Fibroblast of villous mesenchyme (primary cell): ENCODE measurements at regions not wholly inside any gene's neighbourhood (a gene's known extent, or its start where the extent isn't known, plus 50 kb on each side); places are given as distances from the start of the nearest gene placed in this dataset.

Experiments
- DNase-seq: peaks from one replicate; pipeline ENCODE4 v3.0.0-alpha.2; 2010; ENCODE audit warnings: low read depth
- H3K4me3 ChIP-seq: 2 replicates; pipeline ENCODE4 v1.5.1; 2011; ENCODE audit warnings: low read depth, mild to moderate bottlenecking, low read length
- CTCF ChIP-seq: IDR thresholded peaks from 2 replicates; pipeline ENCODE4 v1.5.1; 2012; ENCODE audit warnings: low read depth, mild to moderate bottlenecking, low read length; ENCODE audit not compliant: insufficient read depth

- DNase-seq: no peak
- TF ChIP-seq CTCF: no peak
- H3K4me3 ChIP-seq: no peak overlapping the region
Measured at GRCh38 chr5:36355516-36355915, 53.8 kb upstream of the RANBP3L start.

- DNase-seq: no peak
- no peak overlapping the region for H3K4me3 ChIP-seq
- TF ChIP-seq CTCF: no peak
Measured at GRCh38 chr5:36356915-36357314, 55.2 kb upstream of the RANBP3L start.

GRCh38 chr5:36357391-36357975 is 55.8 kb upstream of the RANBP3L start:
- TF ChIP-seq CTCF: no peak
- DNase-seq: peak; percentile 92
- H3K4me3 ChIP-seq: no peak overlapping the region

GRCh38 chr5:36359267-36359666 is 57.6 kb upstream of the RANBP3L start:
- no peak for TF ChIP-seq CTCF
- no peak overlapping the region for H3K4me3 ChIP-seq
- DNase-seq: no peak

GRCh38 chr5:36360307-36360706 is 58.6 kb upstream of the RANBP3L start:
- no peak for DNase-seq
- H3K4me3 ChIP-seq: no peak overlapping the region
- TF ChIP-seq CTCF: no peak

- peak; percentile 63 for DNase-seq
- TF ChIP-seq CTCF: peak; percentile 27
- no peak overlapping the region for H3K4me3 ChIP-seq
Measured at GRCh38 chr5:36363101-36363500, 61.4 kb upstream of the RANBP3L start.

- no peak overlapping the region for H3K4me3 ChIP-seq
- no peak for DNase-seq
- TF ChIP-seq CTCF: no peak
Measured at GRCh38 chr5:36363744-36364143, 62.0 kb upstream of the RANBP3L start.
